H1 (cell line): ENCODE measurements at regions not wholly inside any gene's neighbourhood (a gene's known extent, or its start where the extent isn't known, plus 50 kb on each side); places are given as distances from the start of the nearest gene placed in this dataset.

Experiments
- CTCF ChIA-PET: fragments of 300-600 bp; sonication (Branson Sonifier 250); formaldehyde crosslinking; loops from one replicate; lab custom pipeline; 2021; ENCODE audit not compliant: partially characterized antibody; lab: Charles Lee
- POLR2A ChIA-PET: fragments of 300-600 bp; sonication (Branson Sonifier 250); formaldehyde crosslinking; loops from one replicate; lab custom pipeline; 2021; ENCODE audit warnings: inconsistent platforms; ENCODE audit not compliant: partially characterized antibody; lab: Charles Lee
- DNase-seq, 2 experiments: peaks; one replicate each; pipeline versions ENCODE4 v3.0.0 to v3.0.0-alpha.2; 2010 to 2022; ENCODE audit warnings: low spot score in 2 of 2, low read depth in 1 of 2, mixed read lengths in 1 of 2
- FAIRE-seq: peaks from 2 replicates; lab custom pipeline; 2011; peaks lifted over from hg19 to GRCh38; lab: Jason Lieb, UNC
- H2AFZ ChIP-seq: 2 replicates; pipeline ENCODE4 v1.8.1; 2012; ENCODE audit warnings: low read length, inconsistent platforms
- H2AK5ac ChIP-seq: 2 replicates; pipeline ENCODE4 v1.6.1; 2013; ENCODE audit warnings: low read depth, low read length
- H2BK120ac ChIP-seq: replicated peaks from 2 replicates; pipeline ENCODE3; 2013; ENCODE audit warnings: low read depth, low read length, inconsistent platforms
- H2BK12ac ChIP-seq: 2 replicates; pipeline ENCODE4 v1.6.1; 2013; ENCODE audit warnings: low read depth, low read length
- H2BK15ac ChIP-seq: 2 replicates; pipeline ENCODE4 v1.6.1; 2013; ENCODE audit warnings: low read length
- H2BK20ac ChIP-seq: 2 replicates; pipeline ENCODE4 v1.6.1; 2013; ENCODE audit warnings: low read length
- H2BK5ac ChIP-seq: 2 replicates; pipeline ENCODE4 v1.6.1; 2013; ENCODE audit warnings: low read depth, low read length
- H3K14ac ChIP-seq: 2 replicates; pipeline ENCODE4 v1.6.1; 2013; ENCODE audit warnings: inconsistent platforms; ENCODE audit not compliant: insufficient read length
- H3K18ac ChIP-seq: 2 replicates; pipeline ENCODE4 v1.6.1; 2013; ENCODE audit warnings: low read length; ENCODE audit errors: extremely low read depth
- H3K23ac ChIP-seq: 2 replicates; pipeline ENCODE4 v1.6.1; 2013; ENCODE audit warnings: inconsistent platforms; ENCODE audit not compliant: insufficient read length
- H3K23me2 ChIP-seq: 2 replicates; pipeline ENCODE4 v1.6.1; 2013; ENCODE audit warnings: low read depth, low read length
- H3K27ac ChIP-seq: 2 replicates; pipeline ENCODE4 v1.6.1; 2011; ENCODE audit warnings: low read depth, low read length, inconsistent platforms
- H3K27me3 ChIP-seq, 4 experiments: replicated peaks in 1 of 4; 1 replicate in 1 of 4; 2 replicates in 3 of 4; pipeline versions ENCODE4 v1.6.1 to v1.8.1; 2011 to 2013; ENCODE audit warnings: low read length in 3 of 4, mild to moderate bottlenecking in 3 of 4, inconsistent platforms in 2 of 4, mixed read lengths in 2 of 4, moderate library complexity in 1 of 4; ENCODE audit not compliant: control insufficient read depth in 3 of 4, insufficient read depth in 3 of 4; ENCODE audit errors: extremely low read depth in 1 of 4
- H3K36me3 ChIP-seq, 4 experiments: 2 replicates each; pipeline versions ENCODE4 v1.6.1 to v1.8.1; 2011 to 2013; ENCODE audit warnings: mild to moderate bottlenecking in 4 of 4, low read length in 3 of 4, moderate library complexity in 2 of 4, control low read depth in 1 of 4, inconsistent platforms in 1 of 4; ENCODE audit not compliant: insufficient read depth in 4 of 4, control insufficient read depth in 2 of 4
- H3K4ac ChIP-seq: replicated peaks from 2 replicates; pipeline ENCODE3; 2013; ENCODE audit warnings: low read length, low read depth, mixed read lengths, inconsistent platforms; ENCODE audit not compliant: insufficient read length
- H3K4me1 ChIP-seq, 4 experiments: replicated peaks in 1 of 4; 1 replicate in 1 of 4; 2 replicates in 3 of 4; pipeline versions ENCODE4 v1.6.1 to v1.8.1; 2011 to 2013; ENCODE audit warnings: low read length in 3 of 4, inconsistent platforms in 2 of 4, mixed read lengths in 1 of 4; ENCODE audit not compliant: insufficient read depth in 4 of 4, control insufficient read depth in 3 of 4
- H3K4me2 ChIP-seq, 2 experiments: 2 replicates each; pipeline versions ENCODE4 v1.6.1 to v1.8.1; 2011 to 2013; ENCODE audit warnings: low read depth in 2 of 2, low read length in 2 of 2, control low read depth in 1 of 2, inconsistent platforms in 1 of 2, mild to moderate bottlenecking in 1 of 2; ENCODE audit not compliant: insufficient read depth in 1 of 2
- H3K4me3 ChIP-seq, 4 experiments: fragments of 200-600, 300-600 bp in 1 of 4; sonication (generic), shearing (Covaris generic), sonication (Bioruptor Twin) in 1 of 4; 2 replicates each; pipeline versions ENCODE4 v1.5.1 to v1.8.1; 2011 to 2016; ENCODE audit warnings: low read length in 4 of 4, low read depth in 3 of 4, control low read depth in 2 of 4, inconsistent platforms in 2 of 4, mild to moderate bottlenecking in 2 of 4, mixed read lengths in 1 of 4, moderate library complexity in 1 of 4; ENCODE audit not compliant: insufficient read depth in 2 of 4; ENCODE audit errors: extremely low read depth in 1 of 4
- H3K56ac ChIP-seq: replicated peaks from 2 replicates; pipeline ENCODE3; 2013; ENCODE audit warnings: low read depth, mild to moderate bottlenecking, mixed read lengths, low read length, inconsistent platforms; ENCODE audit not compliant: insufficient read length
- H3K79me1 ChIP-seq: 2 replicates; pipeline ENCODE4 v1.6.1; 2013; ENCODE audit warnings: low read depth, low read length, control low read depth
- H3K79me2 ChIP-seq, 2 experiments: 2 replicates each; pipeline versions ENCODE4 v1.6.1 to v1.8.1; 2012 to 2013; ENCODE audit warnings: low read length in 2 of 2, mild to moderate bottlenecking in 2 of 2, inconsistent platforms in 1 of 2; ENCODE audit not compliant: insufficient read depth in 2 of 2, control insufficient read depth in 1 of 2
- H3K9ac ChIP-seq, 4 experiments: replicated peaks in 1 of 4; 1 replicate in 1 of 4; 2 replicates in 3 of 4; pipeline versions ENCODE4 v1.6.1 to v1.8.1; 2011 to 2013; ENCODE audit warnings: low read depth in 3 of 4, low read length in 3 of 4, control low read depth in 2 of 4, mild to moderate bottlenecking in 2 of 4, moderate library complexity in 2 of 4, inconsistent platforms in 1 of 4; ENCODE audit errors: extremely low read depth in 1 of 4
- H3K9me3 ChIP-seq, 2 experiments: 2 replicates each; pipeline versions ENCODE4 v1.6.1 to v1.8.1; 2012 to 2013; ENCODE audit warnings: mild to moderate bottlenecking in 2 of 2, moderate library complexity in 2 of 2, control low read depth in 1 of 2, inconsistent platforms in 1 of 2, low read depth in 1 of 2, low read length in 1 of 2, mixed read lengths in 1 of 2; ENCODE audit not compliant: insufficient read depth in 2 of 2
- H4K20me1 ChIP-seq, 2 experiments: replicated peaks in 1 of 2; 2 replicates each; pipeline versions ENCODE3 to v1.8.1; 2011 to 2013; ENCODE audit warnings: inconsistent platforms in 2 of 2, low read length in 2 of 2, mild to moderate bottlenecking in 1 of 2; ENCODE audit not compliant: insufficient read depth in 2 of 2, control insufficient read depth in 1 of 2
- H4K5ac ChIP-seq: 2 replicates; pipeline ENCODE4 v1.6.1; 2013; ENCODE audit warnings: low read length, low read depth, mixed read lengths, inconsistent platforms; ENCODE audit not compliant: insufficient read length
- H4K8ac ChIP-seq: 2 replicates; pipeline ENCODE4 v1.8.0; 2013; ENCODE audit warnings: mild to moderate bottlenecking, moderate library complexity, low read length, inconsistent platforms; ENCODE audit not compliant: insufficient read depth; ENCODE audit errors: extremely low read depth
- H4K91ac ChIP-seq: replicated peaks from 2 replicates; pipeline ENCODE3; 2013; ENCODE audit warnings: low read length, mixed read lengths, inconsistent platforms; ENCODE audit not compliant: insufficient read length
- ASH2L ChIP-seq: fragments of 200-600, 300-600 bp; sonication (generic); IDR thresholded peaks from one replicate; pipeline ENCODE4 v1.7.1; 2017; ENCODE audit warnings: low read length
- CBX5 ChIP-seq: fragments of 300-800, 300-1000 bp; sonication (generic); IDR thresholded peaks from 2 replicates; pipeline ENCODE4 v1.7.1; 2016; ENCODE audit warnings: antibody characterized with exemption, low read length, low read depth
- CREB1 ChIP-seq: IDR thresholded peaks from 2 replicates; pipeline ENCODE4 v1.6.1; 2012; ENCODE audit warnings: inconsistent platforms
- GTF2F1 ChIP-seq: IDR thresholded peaks from 2 replicates; pipeline ENCODE4 v1.6.1; 2012; ENCODE audit warnings: low read depth, low read length, improper control_type of control experiment, borderline replicate concordance
- JUN ChIP-seq: IDR thresholded peaks from 2 replicates; pipeline ENCODE4 v1.6.1; 2011; ENCODE audit warnings: low read depth, mild to moderate bottlenecking, improper control_type of control experiment, low read length
- KDM4A ChIP-seq: IDR thresholded peaks from one replicate; pipeline ENCODE4 v1.7.1; 2012; ENCODE audit warnings: low read depth, mild to moderate bottlenecking, moderate library complexity, low read length, inconsistent platforms; ENCODE audit not compliant: severe bottlenecking
- NRF1 ChIP-seq: IDR thresholded peaks from 2 replicates; pipeline ENCODE4 v1.6.1; 2011; ENCODE audit warnings: mild to moderate bottlenecking, low read depth, low read length, improper control_type of control experiment
- RAD21 ChIP-seq, 2 experiments: IDR thresholded peaks in 1 of 2; conservative IDR thresholded peaks in 1 of 2; 2 replicates each; pipeline ENCODE4 v1.6.1; 2011; ENCODE audit warnings: low read depth in 2 of 2, low read length in 2 of 2, improper control_type of control experiment in 1 of 2, inconsistent platforms in 1 of 2, mild to moderate bottlenecking in 1 of 2, moderate library complexity in 1 of 2
- RNF2 ChIP-seq: fragments of 200-900, 300-1000 bp; sonication (generic); IDR thresholded peaks from 2 replicates; pipeline ENCODE4 v1.7.1; 2016; ENCODE audit warnings: borderline replicate concordance, low read depth, mild to moderate bottlenecking, antibody characterized with exemption, low read length; ENCODE audit not compliant: poor library complexity, severe bottlenecking; ENCODE audit errors: missing control alignments
- SIRT6 ChIP-seq: IDR thresholded peaks from one replicate; pipeline ENCODE4 v1.7.1; 2012; ENCODE audit warnings: low read length, inconsistent platforms
- SP4 ChIP-seq: IDR thresholded peaks from 2 replicates; pipeline ENCODE4 v1.6.1; 2012; ENCODE audit warnings: low read length, inconsistent platforms
- SUZ12 ChIP-seq: fragments of 200-600 bp; sonication (generic); IDR thresholded peaks from 2 replicates; pipeline ENCODE4 v1.6.1; 2012; ENCODE audit warnings: mild to moderate bottlenecking, inconsistent platforms, low read length, moderate library complexity, mixed read lengths
- TAF1 ChIP-seq: IDR thresholded peaks from 2 replicates; pipeline ENCODE4 v1.6.1; 2011; ENCODE audit warnings: mild to moderate bottlenecking, low read depth, low read length

- no peak overlapping the region for H3K4me2 ChIP-seq
- no peak overlapping the region for H2AFZ ChIP-seq
- no peak overlapping the region for H2BK15ac ChIP-seq
- FAIRE-seq (no peak), DNase-seq (no peak)
- no peak overlapping the region for H3K4ac ChIP-seq
- no peak overlapping the region for H2BK120ac ChIP-seq
- H4K91ac ChIP-seq: no peak overlapping the region
- no peaks in the 10 kb centered on the region for H3K79me1 ChIP-seq
- ChIA-PET POLR2A (no interaction called here), CTCF (interaction anchor here (0.6 to 1.2 kb wide), 4 partner anchors 36 to 928 kb away, joined by 3 read pairs; no protein-coding TSS in a partner anchor)
- no peak overlapping the region for H3K27ac ChIP-seq
- H3K79me2 ChIP-seq: no peaks in the 10 kb centered on the region
- no peak overlapping the region for H3K9ac ChIP-seq
- H4K5ac ChIP-seq: no peak overlapping the region
- H3K14ac ChIP-seq: no peak overlapping the region
- H2AK5ac ChIP-seq: no peak overlapping the region
- H3K18ac ChIP-seq: no peak overlapping the region
- no peak for TF ChIP-seq RNF2
- TF ChIP-seq GTF2F1: no peak
- no peak for TF ChIP-seq KDM4A
- no peak for TF ChIP-seq RAD21 (IDR thresholded peaks at IDR 0.05 in 1 of 2, conservative IDR thresholded peaks at IDR 0.05 in 1 of 2; ENCODE audit: low read depth in 2 of 2, low read length in 2 of 2)
- no peak for TF ChIP-seq JUN
- no peak for TF ChIP-seq SP4
- no peak for TF ChIP-seq ASH2L
- no peak for TF ChIP-seq SIRT6
- no peak for TF ChIP-seq TAF1
- TF ChIP-seq CBX5: no peak
- TF ChIP-seq SUZ12: no peak
- TF ChIP-seq CREB1: no peak
- no peak for TF ChIP-seq NRF1
- H3K9me3 ChIP-seq: peaks cover 17 to 22% of the 10 kb centered on the region in 2 experiments
- no peak overlapping the region for H2BK5ac ChIP-seq
- H2BK20ac ChIP-seq: no peak overlapping the region
- no peak overlapping the region for H3K4me3 ChIP-seq
- no peaks in the 10 kb centered on the region for H3K4me1 ChIP-seq
- no peak overlapping the region for H3K56ac ChIP-seq
- no peak overlapping the region for H3K23ac ChIP-seq
- no peaks in the 10 kb centered on the region for H4K20me1 ChIP-seq
- H2BK12ac ChIP-seq: no peak overlapping the region
- no peaks in the 10 kb centered on the region for H3K27me3 ChIP-seq
- H3K23me2 ChIP-seq: no peaks in the 10 kb centered on the region
- H3K36me3 ChIP-seq: no peaks in the 10 kb centered on the region
- H4K8ac ChIP-seq: no peak overlapping the region
Observed at GRCh38 chr2:85945586-85945985, 56.8 kb upstream of the ST3GAL5 start.
